Endothelial cell of umbilical vein (primary cell): ENCODE measurements at regions not wholly inside any gene's neighbourhood (a gene's known extent, or its start where the extent isn't known, plus 50 kb on each side); places are given as distances from the start of the nearest gene placed in this dataset.

Experiments used
- CTCF ChIP-seq, 2 donors: IDR thresholded peaks; 1 replicate in 1 of 2; 2 replicates in 1 of 2; pipeline ENCODE4 v1.5.1; 2011; ENCODE audit warnings: low read length in 2 of 2, mild to moderate bottlenecking in 2 of 2, moderate library complexity in 2 of 2, control low read depth in 1 of 2, inconsistent platforms in 1 of 2, low read depth in 1 of 2; ENCODE audit not compliant: insufficient read depth in 1 of 2; ENCODE audit errors: extremely low read depth in 1 of 2
- EZH2 ChIP-seq: IDR thresholded peaks from 2 replicates; pipeline ENCODE4 v1.6.1; 2012; ENCODE audit warnings: borderline replicate concordance, low read depth, mild to moderate bottlenecking, moderate library complexity, low read length, inconsistent platforms; ENCODE audit not compliant: severe bottlenecking
- FOS ChIP-seq: IDR thresholded peaks from 2 replicates; pipeline ENCODE4 v1.6.1; 2011; ENCODE audit warnings: mild to moderate bottlenecking, low read length, moderate library complexity, borderline replicate concordance; ENCODE audit not compliant: insufficient read depth
- JUN ChIP-seq: IDR thresholded peaks from 2 replicates; pipeline ENCODE4 v1.6.1; 2011; ENCODE audit warnings: borderline replicate concordance, low read depth; ENCODE audit not compliant: insufficient read length, insufficient read depth
- MAX ChIP-seq: IDR thresholded peaks from 2 replicates; pipeline ENCODE4 v1.6.1; 2011; ENCODE audit not compliant: insufficient read depth, insufficient read length
- MYC ChIP-seq: IDR thresholded peaks from one replicate; pipeline ENCODE4 v1.6.1; 2011; ENCODE audit warnings: mild to moderate bottlenecking, low read depth, low read length
- POLR2A ChIP-seq: IDR thresholded peaks from 2 replicates; pipeline ENCODE4 v1.6.1; 2012; ENCODE audit warnings: low read depth, mild to moderate bottlenecking, control low read depth, low read length
- POLR2AphosphoS5 ChIP-seq: IDR thresholded peaks from 2 replicates; pipeline ENCODE4 v1.6.1; 2012; ENCODE audit warnings: low read depth, mild to moderate bottlenecking, control low read depth, low read length, moderate library complexity; ENCODE audit not compliant: insufficient read depth

- TF ChIP-seq JUN (no peak), POLR2A (no peak), MAX (no peak), CTCF (IDR thresholded peaks at IDR 0.05; ENCODE audit: extremely low read depth in 1 of 2, insufficient read depth in 1 of 2, low read depth in 1 of 2, low read length in 2 of 2) (no peak), POLR2AphosphoS5 (no peak), EZH2 (no peak), MYC (no peak), FOS (no peak)
Measured at GRCh38 chr4:116849620-116850019, 235.8 kb downstream of the TRAM1L1 start.
